Activated CD4-positive, alpha-beta T cell treated with anti-CD3 and anti-CD28 coated beads, Interleukin-2, amount 10 ng/mL, durations not matched to agents 24 days and 14 days (primary cell): ENCODE measurements at regions not wholly inside any gene's neighbourhood (a gene's known extent, or its start where the extent isn't known, plus 50 kb on each side); places are given as distances from the start of the nearest gene placed in this dataset.

ENCODE experiments used
- DNase-seq: peaks from one replicate; pipeline ENCODE4 v3.0.0; 2022
- H3K27ac Mint-ChIP-seq: one replicate; pipeline ENCODE4 v1.8.0; 2022; ENCODE audit warnings: mild to moderate bottlenecking, mixed read lengths
- H3K27me3 Mint-ChIP-seq: one replicate; pipeline ENCODE4 v1.8.0; 2022; ENCODE audit warnings: mixed read lengths
- H3K36me3 Mint-ChIP-seq: one replicate; pipeline ENCODE4 v1.8.0; 2022; ENCODE audit warnings: low read depth, mild to moderate bottlenecking, mixed read lengths
- H3K4me1 Mint-ChIP-seq: one replicate; pipeline ENCODE4 v1.8.0; 2021; ENCODE audit warnings: mixed read lengths
- H3K4me3 Mint-ChIP-seq: one replicate; pipeline ENCODE4 v1.8.0; 2022; ENCODE audit warnings: mild to moderate bottlenecking, moderate library complexity, mixed read lengths
- H3K9me3 Mint-ChIP-seq: one replicate; pipeline ENCODE4 v1.8.0; 2021; ENCODE audit warnings: mixed read lengths
- intact Hi-C: fragments of 100-400 bp; cut with micrococcal nuclease; formaldehyde crosslinking; loops from one replicate; pipeline ENCODE4 v1.15.1; 2023

DNA sequence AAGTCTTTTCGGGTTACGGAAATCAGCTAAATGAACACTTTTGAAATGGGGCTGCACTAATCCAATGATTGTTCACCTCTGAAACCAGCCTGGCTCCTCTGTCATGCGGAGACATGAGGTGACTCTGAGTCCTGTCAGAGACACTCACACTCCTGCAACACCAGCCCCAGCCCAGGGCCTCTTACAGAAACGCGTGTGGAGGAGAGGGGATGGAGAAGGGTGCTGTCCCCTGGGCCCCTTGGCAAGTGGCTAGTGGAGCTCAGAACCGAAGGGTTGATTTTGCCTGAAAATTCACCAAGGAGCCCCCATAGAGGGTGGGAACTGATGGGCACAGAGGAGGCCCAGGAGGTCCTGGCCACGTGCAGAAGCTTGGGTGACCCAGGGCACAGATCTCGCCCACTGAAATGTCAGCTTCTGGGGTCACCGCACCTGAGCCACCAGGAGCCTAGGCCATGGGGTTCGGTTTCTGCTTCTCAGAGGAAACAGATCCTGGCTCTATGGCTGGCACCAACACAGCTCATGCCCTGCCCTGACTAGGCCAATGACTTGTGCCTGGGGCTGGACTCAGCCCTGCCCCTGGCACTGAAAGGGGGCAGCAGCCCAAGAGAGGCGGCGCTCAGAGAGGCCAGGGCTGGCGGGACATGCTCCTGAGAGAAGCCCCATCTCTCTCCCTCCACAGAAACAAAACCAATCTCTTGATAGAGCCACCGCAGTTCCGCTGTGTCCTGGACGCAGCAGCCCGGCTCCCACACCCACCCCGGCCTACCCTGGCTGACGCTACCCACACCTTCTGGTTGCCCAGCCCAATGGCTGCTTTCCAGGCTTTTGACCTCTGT, 144.7 kb downstream of the ERMARD start:
- DNase-seq = no peak
- H3K4me3 Mint-ChIP-seq = no peak overlapping the region
- H3K27me3 Mint-ChIP-seq = no peaks in the 10 kb centered on the region
- H3K27ac Mint-ChIP-seq = no peak overlapping the region
- peaks cover 4% of the 10 kb centered on the region for H3K9me3 Mint-ChIP-seq
- intact Hi-C loops = no loop called here
- no peaks in the 10 kb centered on the region for H3K4me1 Mint-ChIP-seq
- peaks cover 2% of the 10 kb centered on the region for H3K36me3 Mint-ChIP-seq

DNA sequence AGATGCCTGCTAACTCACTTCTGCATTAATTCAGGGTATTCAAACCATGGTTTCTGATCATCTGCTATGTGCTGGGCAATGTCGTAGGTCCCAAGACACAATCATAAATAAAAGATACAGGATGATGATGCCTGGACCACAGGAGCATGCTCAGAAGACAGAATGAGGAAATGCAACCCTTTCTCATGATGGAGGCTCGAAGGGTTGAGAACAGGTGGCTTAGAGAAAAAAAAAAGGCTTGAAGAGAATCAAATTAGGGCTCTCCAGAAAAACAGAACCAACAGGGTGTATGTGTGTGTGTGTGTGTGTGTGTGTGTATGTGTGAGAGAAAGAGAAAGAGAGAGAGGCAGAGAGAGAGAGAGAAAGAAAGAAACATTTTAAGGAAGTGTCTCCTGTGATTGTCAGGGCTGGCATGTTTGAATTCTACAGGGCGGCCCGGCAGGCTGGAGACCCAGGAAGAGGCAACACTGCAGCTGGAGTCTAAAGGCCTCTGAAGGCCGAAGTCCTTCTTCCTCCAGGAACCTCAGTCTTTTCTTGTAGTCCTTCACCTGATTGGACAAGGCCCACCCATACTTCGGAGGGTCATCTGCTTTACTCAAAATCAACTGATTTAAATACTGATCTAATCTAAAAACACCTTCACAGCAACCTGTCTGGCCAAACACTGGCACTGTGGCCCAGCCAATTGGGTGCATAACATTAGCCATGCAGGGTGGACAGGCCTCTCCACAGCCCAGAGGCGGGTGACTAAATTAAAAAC, 143.8 kb downstream of the ERMARD start:
- peaks cover 9% of the 10 kb centered on the region for H3K9me3 Mint-ChIP-seq
- H3K4me1 Mint-ChIP-seq = no peaks in the 10 kb centered on the region
- no peaks in the 10 kb centered on the region for H3K27me3 Mint-ChIP-seq
- H3K36me3 Mint-ChIP-seq = peaks cover 2% of the 10 kb centered on the region
- no peak for DNase-seq
- no peak overlapping the region for H3K4me3 Mint-ChIP-seq
- H3K27ac Mint-ChIP-seq = no peak overlapping the region
- intact Hi-C loops = no loop called here

DNA sequence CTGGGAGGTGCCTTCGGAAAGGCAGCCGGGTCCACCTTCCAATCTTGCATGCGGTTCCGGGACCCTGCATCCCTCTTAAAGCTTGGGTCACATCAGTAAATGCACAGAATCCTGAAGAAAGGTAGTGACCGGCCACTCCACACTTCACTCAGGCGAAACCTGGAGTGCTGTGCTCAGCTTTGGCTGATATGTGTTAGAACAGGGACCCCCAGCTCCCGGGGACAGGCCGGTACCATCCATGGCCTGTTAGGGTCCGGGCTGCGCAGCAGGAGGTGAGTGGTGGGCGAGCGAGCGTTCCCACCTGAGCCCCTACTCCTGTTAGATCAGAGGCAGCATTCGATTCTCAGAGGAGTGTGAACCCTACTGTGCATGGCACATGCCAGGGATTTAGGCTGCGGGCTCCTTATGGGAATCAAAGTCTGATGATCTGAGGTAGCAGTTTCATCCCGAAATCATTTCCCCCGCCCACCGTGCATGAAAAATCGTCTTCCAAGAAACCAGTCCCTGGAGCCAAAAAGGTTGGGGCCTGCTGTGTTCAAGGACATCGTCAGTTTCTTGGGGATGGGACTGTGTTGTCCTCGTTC, 143.0 kb downstream of the ERMARD start:
- Mint-ChIP-seq H3K27me3 (no peaks in the 10 kb centered on the region), H3K9me3 (peaks cover 9% of the 10 kb centered on the region), H3K27ac (no peak overlapping the region), H3K4me1 (no peaks in the 10 kb centered on the region), H3K4me3 (no peak overlapping the region), H3K36me3 (peaks cover 2% of the 10 kb centered on the region)
- DNase-seq = no peak
- intact Hi-C loops = no loop called here

DNA sequence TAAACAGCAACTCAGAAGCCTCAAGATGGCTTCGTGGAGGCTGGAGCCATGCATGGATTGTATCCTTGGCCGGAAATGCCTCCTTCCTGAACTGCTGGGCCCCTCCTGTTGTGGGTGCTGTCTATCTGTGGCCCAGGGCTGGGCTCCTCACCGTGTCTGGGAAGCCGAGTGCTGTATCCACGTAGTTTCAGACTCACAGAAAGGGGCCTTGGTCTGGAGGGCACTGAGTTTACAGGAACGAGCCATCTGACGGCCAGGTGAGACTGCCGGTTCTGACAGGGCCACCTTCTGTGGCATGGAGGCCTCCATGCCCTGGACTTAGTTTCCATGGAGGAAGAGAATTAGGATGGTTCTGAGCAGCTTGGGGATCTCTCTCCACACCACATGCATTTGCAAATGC, 142.2 kb downstream of the ERMARD start:
- Mint-ChIP-seq H3K27ac (no peak overlapping the region), H3K4me1 (no peaks in the 10 kb centered on the region), H3K9me3 (peaks cover 8% of the 10 kb centered on the region), H3K36me3 (no peaks in the 10 kb centered on the region), H3K4me3 (no peak overlapping the region), H3K27me3 (no peaks in the 10 kb centered on the region)
- DNase-seq = no peak
- intact Hi-C loops = no loop called here

DNA sequence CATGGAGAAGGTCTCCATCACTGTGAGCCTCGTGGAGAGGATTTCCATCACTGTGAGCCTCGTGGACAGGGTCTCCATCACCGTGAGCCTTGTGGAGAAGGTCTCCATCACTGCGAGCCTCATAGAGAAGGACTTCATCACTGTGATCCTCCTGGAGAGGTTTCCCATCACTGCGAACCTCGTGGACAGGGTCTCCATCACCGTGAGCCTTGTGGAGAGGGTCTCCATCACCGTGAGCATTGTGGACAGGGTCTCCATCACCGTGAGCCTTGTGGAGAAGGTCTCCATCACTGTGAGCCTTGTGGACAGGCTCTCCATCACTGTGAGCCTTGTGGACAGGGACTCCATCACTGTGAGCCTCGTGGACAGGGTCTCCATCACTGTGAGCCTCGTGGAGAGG, 140.4 kb downstream of the ERMARD start:
- intact Hi-C loops = no loop called here
- Mint-ChIP-seq H3K9me3 (peaks cover 4% of the 10 kb centered on the region), H3K27ac (no peak overlapping the region), H3K36me3 (no peaks in the 10 kb centered on the region), H3K4me3 (no peak overlapping the region), H3K4me1 (no peaks in the 10 kb centered on the region), H3K27me3 (no peaks in the 10 kb centered on the region)
- DNase-seq = no peak

DNA sequence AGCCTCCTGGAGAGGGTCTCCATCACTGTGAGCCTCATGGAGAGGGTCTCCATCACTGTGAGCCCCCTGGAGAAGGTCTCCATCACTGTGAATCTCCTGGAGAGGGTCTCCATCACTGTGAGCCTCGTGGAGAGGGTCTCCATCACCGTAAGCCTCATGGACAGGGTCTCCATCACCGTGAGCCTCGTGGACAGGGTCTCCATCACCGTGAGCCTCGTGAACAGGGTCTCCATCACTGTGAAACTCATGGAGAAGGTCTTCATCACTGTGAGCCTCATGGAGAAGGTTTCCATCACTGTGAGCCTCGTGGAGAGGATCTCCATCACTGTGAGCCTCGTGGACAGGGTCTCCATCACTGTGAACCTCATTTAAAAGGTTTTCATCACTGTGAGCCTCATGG, 140.0 kb downstream of the ERMARD start:
- Mint-ChIP-seq H3K27ac (no peak overlapping the region), H3K36me3 (no peaks in the 10 kb centered on the region), H3K4me3 (no peak overlapping the region), H3K9me3 (peaks cover 4% of the 10 kb centered on the region), H3K27me3 (no peaks in the 10 kb centered on the region), H3K4me1 (no peaks in the 10 kb centered on the region)
- intact Hi-C loops = no loop called here
- no peak for DNase-seq

DNA sequence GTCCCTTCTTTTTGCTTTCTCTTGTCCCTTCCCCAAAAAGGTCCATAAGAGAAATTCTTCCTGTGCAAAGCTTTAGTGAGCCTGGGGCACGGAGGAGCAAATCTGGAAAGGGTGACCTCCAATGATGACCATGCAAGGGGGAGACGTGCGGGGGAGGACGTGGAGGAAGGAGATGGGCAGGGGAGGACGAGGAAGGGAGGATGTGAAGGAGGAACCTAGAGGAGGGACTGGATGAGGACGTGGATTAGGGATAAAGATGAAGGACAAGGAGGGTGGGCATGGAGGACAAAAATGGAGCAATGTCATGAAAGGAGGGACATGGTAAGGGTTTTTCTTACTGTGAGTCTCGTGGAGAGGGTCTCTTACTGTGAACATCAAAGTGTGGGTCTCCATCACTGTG, 139.5 kb downstream of the ERMARD start:
- intact Hi-C loops = no loop called here
- no peaks in the 10 kb centered on the region for H3K36me3 Mint-ChIP-seq

DNA sequence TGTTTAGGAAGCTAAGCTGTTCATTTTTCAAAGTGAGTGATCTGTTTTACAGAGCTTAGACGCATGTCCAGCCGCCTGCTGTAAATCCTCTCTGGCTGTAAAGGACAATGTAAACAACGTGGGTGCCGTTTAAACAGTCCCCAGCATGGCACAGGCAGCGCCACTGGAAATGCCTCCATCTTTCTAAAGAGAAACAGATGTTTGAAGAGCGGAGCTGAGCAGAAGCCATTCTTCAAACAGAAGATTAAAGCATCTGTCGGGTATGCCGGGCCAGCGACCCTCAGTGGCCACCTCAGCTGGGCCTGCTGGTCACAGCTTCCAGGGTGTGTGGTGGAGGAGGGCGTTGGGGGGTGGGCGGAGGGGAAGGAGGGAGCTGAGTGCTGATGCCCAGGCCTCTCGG, 138.6 kb downstream of the ERMARD start:
- Mint-ChIP-seq H3K4me1 (no peaks in the 10 kb centered on the region), H3K9me3 (peaks cover 4% of the 10 kb centered on the region), H3K27ac (no peak overlapping the region), H3K27me3 (peaks cover 4% of the 10 kb centered on the region), H3K36me3 (no peaks in the 10 kb centered on the region), H3K4me3 (no peak overlapping the region)
- intact Hi-C loops = no loop called here
- no peak for DNase-seq

More for the DNA sequence above, 139.5 kb downstream of the ERMARD start:
- peaks cover 4% of the 10 kb centered on the region for H3K9me3 Mint-ChIP-seq
- DNase-seq = no peak
- no peaks in the 10 kb centered on the region for H3K27me3 Mint-ChIP-seq
- H3K4me3 Mint-ChIP-seq = no peak overlapping the region
- H3K27ac Mint-ChIP-seq = no peak overlapping the region
- no peaks in the 10 kb centered on the region for H3K4me1 Mint-ChIP-seq

DNA sequence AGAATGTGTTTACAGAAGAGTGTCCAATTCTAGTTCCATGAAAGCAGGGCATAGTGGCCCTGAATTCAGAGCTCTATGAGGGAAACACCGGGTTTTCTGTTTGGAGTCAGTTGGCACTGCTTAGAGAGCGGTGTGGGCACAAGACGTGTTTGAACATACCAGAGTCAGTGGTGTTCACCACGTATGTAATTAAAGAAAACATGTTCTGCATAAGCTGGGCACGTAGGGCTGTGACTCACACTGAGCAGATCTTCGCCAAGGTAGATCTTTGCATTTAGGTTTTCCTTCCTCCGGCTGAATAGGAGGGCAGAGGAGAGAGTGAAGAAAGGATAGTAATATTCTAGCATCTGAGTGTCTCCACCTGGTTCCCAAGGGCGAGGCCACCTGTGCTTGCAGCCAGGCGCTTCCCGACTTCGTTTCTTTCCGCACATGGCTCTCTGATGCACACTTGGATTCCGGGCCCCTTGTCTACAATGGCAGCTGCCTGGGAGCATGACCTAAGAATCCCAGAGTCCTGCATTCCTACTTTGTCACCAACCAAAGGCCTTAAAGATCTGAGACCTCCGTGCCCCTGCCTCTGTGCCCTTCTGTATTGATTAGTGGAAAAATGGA, 136.2 kb downstream of the ERMARD start:
- Mint-ChIP-seq H3K9me3 (peaks cover 4% of the 10 kb centered on the region), H3K4me3 (no peak overlapping the region), H3K27me3 (peaks cover 4% of the 10 kb centered on the region), H3K27ac (no peak overlapping the region), H3K36me3 (no peaks in the 10 kb centered on the region), H3K4me1 (no peaks in the 10 kb centered on the region)
- DNase-seq = no peak
- intact Hi-C loops = no loop called here

DNA sequence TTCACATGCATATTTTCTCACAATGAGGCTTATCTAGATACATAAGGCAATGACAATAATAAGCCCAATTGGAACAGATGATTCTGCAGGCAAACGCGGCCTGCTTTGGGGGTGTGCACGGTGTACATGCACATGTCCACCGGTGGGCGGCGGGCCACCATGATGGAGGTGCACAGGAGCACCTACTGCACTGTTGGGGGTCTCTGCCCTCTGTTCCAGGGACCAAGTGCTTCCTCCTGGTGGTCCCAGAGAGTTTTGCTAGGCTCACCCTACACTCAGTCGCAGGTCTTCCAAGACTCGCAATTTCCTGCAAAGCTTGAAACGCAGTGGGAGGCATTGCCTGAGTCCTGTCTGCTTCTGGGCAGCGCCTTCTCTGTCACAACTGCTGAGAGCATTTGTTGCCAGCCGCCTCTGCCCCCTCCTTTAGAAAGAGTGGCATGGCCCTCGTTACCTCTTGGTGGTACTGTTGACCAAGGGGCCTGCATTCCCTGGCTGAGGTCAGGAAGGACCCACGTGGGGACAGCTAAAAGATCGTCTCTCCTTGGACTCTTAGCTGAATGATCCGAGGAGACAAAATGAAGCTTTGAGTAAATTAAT, 135.3 kb downstream of the ERMARD start:
- Mint-ChIP-seq H3K4me1 (no peaks in the 10 kb centered on the region), H3K27ac (no peak overlapping the region), H3K36me3 (no peaks in the 10 kb centered on the region), H3K27me3 (peaks cover 5% of the 10 kb centered on the region), H3K9me3 (peaks cover 4% of the 10 kb centered on the region), H3K4me3 (no peak overlapping the region)
- intact Hi-C loops = no loop called here
- DNase-seq = no peak

DNA sequence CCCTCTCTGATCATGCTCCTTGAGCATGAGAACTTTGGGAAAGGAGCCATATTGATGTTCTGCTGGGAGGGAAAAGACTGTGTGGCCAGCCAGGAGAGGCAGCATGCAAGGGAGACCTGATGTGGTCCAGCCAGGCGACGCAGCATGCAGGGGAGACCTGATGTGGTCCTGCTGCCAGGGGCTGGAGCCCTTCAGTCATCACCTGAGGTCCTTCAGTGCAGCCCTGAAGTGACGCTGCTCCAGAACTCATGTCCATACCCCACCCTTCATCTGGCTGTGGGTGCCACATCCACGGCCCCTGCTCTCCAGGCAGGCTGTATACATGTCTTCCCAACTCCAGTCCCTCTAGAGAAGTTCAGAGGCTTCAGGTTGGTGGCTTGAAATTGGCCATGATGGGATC, 134.4 kb downstream of the ERMARD start:
- Mint-ChIP-seq H3K4me1 (no peaks in the 10 kb centered on the region), H3K27ac (no peak overlapping the region), H3K4me3 (no peak overlapping the region), H3K36me3 (no peaks in the 10 kb centered on the region), H3K9me3 (peaks cover 2% of the 10 kb centered on the region), H3K27me3 (peaks cover 7% of the 10 kb centered on the region)
- intact Hi-C loops = no loop called here
- DNase-seq = no peak

DNA sequence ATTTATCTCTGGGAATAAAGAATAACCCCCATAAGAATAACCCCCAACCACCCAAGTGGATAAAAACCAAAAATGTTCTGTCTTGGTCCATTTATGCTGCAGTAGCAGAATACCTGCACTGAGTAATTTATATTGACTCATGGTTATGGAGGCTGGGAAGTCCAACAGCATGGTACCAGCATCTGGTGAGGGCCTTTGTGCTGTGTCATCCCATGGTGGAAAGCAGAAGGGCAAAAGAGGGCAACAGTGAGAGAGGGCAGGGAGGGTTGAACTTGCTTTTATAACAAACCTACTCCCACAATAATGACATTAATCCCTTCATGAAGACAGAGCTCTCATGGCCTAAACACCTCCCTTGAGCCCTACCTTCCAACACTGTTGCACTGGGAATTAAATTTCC, 133.7 kb downstream of the ERMARD start:
- H3K27me3 Mint-ChIP-seq = peaks cover 7% of the 10 kb centered on the region
- H3K9me3 Mint-ChIP-seq = no peaks in the 10 kb centered on the region
- intact Hi-C loops = no loop called here
- no peaks in the 10 kb centered on the region for H3K36me3 Mint-ChIP-seq
- no peak for DNase-seq
- no peak overlapping the region for H3K4me3 Mint-ChIP-seq
- no peaks in the 10 kb centered on the region for H3K4me1 Mint-ChIP-seq
- H3K27ac Mint-ChIP-seq = no peak overlapping the region

DNA sequence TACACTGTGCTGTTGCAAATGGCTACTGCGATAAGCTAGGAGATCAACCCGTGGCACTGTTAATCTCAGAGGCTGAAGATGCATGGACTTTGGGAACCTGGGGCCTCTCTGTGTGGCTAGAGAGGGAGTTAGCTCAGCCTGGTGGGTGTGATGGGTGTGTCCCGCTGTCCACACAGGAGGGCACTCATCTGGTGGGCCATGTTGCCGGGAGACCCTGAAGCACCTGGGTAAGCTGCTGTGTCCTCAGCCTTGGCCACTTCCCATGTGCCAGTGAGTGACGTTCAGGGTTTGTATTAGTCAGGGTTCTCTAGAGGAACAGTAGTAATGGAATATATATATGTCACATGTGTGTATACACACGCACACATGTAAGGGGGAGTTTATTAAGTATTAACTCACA, 132.7 kb downstream of the ERMARD start:
- no peak for DNase-seq

DNA sequence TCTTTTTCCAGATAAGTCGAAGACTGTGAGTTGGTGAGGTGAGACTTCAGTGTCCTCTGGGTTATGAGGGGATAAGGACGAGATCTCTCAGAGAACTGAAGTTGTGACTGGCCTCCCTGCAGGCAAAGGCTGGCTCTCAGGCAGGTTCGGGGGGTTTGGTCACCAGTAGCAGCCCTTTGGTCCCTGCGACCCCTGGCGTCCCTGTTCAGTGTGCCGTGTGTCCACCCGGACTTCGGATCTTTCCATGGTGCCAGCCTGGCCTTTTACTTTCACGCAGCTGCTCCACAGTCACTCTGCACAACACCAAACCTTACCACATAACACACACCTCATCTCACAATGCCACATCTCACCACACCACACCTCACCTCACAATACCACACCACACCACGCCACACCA, 131.9 kb downstream of the ERMARD start:
- Mint-ChIP-seq H3K27ac (no peak overlapping the region), H3K27me3 (peaks cover 11% of the 10 kb centered on the region), H3K36me3 (no peaks in the 10 kb centered on the region), H3K9me3 (no peaks in the 10 kb centered on the region), H3K4me1 (no peaks in the 10 kb centered on the region), H3K4me3 (no peak overlapping the region)
- no peak for DNase-seq
- intact Hi-C loops = no loop called here

More for the DNA sequence above, 132.7 kb downstream of the ERMARD start:
- Mint-ChIP-seq H3K36me3 (no peaks in the 10 kb centered on the region), H3K27me3 (peaks cover 8% of the 10 kb centered on the region), H3K4me1 (no peaks in the 10 kb centered on the region), H3K4me3 (no peak overlapping the region), H3K27ac (no peak overlapping the region), H3K9me3 (no peaks in the 10 kb centered on the region)
- intact Hi-C loops = no loop called here
